HepG2 (cell line): ENCODE measurements at regions not wholly inside any gene's neighbourhood (a gene's known extent, or its start where the extent isn't known, plus 50 kb on each side); places are given as distances from the start of the nearest gene placed in this dataset.

Source experiments
- ATAC-seq: fragments of 200-7000 bp; cut with Tn5 transposase; 3 replicates; pipeline ENCODE4 v1.9.1; 2020; ENCODE audit warnings: mild to moderate bottlenecking, moderate library complexity
- BruUV-seq: library from RNA; stranded (reverse); fragments of 400-500 nt; replicated peaks from 2 replicates; lab custom pipeline; 2021; lab: Mats Ljungman, UMichigan
- CTCF ChIA-PET: fragments of 300-600 bp; formaldehyde crosslinking; extraction: SDS; loops from one replicate; lab custom pipeline; 2021; ENCODE audit warnings: low total read pairs, inconsistent platforms, low intra/inter-chr PET ratio; lab: Yijun Ruan, JAX
- POLR2A ChIA-PET: fragments of 350-600 bp; sonication (Branson Sonifier 250); formaldehyde crosslinking; loops from one replicate; lab custom pipeline; 2020; ENCODE audit warnings: antibody characterized with exemption, inconsistent platforms; lab: Yijun Ruan, JAX
- DNase-seq: peaks from one replicate; pipeline ENCODE4 v3.0.0-alpha.2; 2015; ENCODE audit warnings: low spot score
- FAIRE-seq: peaks from 3 replicates; lab custom pipeline; 2011; peaks lifted over from hg19 to GRCh38; lab: Jason Lieb, UNC
- H2AFZ ChIP-seq: one replicate; pipeline ENCODE4 v1.6.1; 2011; ENCODE audit warnings: low read length, inconsistent platforms
- H3K27ac ChIP-seq: fragments of 300-600 bp; 3 replicates; pipeline ENCODE4 v1.8.0; 2011; ENCODE audit warnings: mixed run types, mild to moderate bottlenecking, mixed read lengths, low read length, inconsistent platforms; ENCODE audit not compliant: insufficient read depth; ENCODE audit errors: extremely low read length
- H3K27me3 ChIP-seq, 2 experiments: fragments of 200-600 bp in 1 of 2; 2 replicates in 1 of 2; 3 replicates in 1 of 2; pipeline versions ENCODE4 v1.6.0 to v1.8.0; 2011; ENCODE audit warnings: low read length in 2 of 2, mild to moderate bottlenecking in 2 of 2, moderate library complexity in 2 of 2, inconsistent platforms in 1 of 2; ENCODE audit not compliant: insufficient read depth in 2 of 2, control insufficient read depth in 1 of 2
- H3K36me3 ChIP-seq, 2 experiments: fragments of 200-600 bp in 1 of 2; replicated peaks in 1 of 2; 2 replicates in 1 of 2; 3 replicates in 1 of 2; pipeline versions ENCODE4 v1.5.1 to v1.8.0; 2011; ENCODE audit warnings: low read length in 2 of 2, inconsistent platforms in 1 of 2; ENCODE audit not compliant: insufficient read depth in 2 of 2, control insufficient read depth in 1 of 2
- H3K4me1 ChIP-seq: 2 replicates; pipeline ENCODE4 v1.5.1; 2012; ENCODE audit warnings: low read length, inconsistent platforms; ENCODE audit not compliant: insufficient read depth
- H3K4me2 ChIP-seq: 2 replicates; pipeline ENCODE4 v1.6.0; 2011; ENCODE audit warnings: low read depth, low read length, inconsistent platforms
- H3K4me3 ChIP-seq, 3 experiments: fragments of 200-600 bp in 1 of 3; sonication (generic), shearing (Covaris generic) in 1 of 3; replicated peaks in 1 of 3; 2 replicates each; pipeline ENCODE4 v1.5.1; 2011 to 2016; ENCODE audit warnings: low read length in 3 of 3, inconsistent platforms in 2 of 3, low read depth in 2 of 3, mild to moderate bottlenecking in 2 of 3, control low read depth in 1 of 3, mixed read lengths in 1 of 3; ENCODE audit not compliant: insufficient read depth in 1 of 3
- H3K79me2 ChIP-seq: one replicate; pipeline ENCODE4 v1.6.1; 2011; ENCODE audit warnings: low read length, inconsistent platforms; ENCODE audit not compliant: insufficient read depth
- H3K9ac ChIP-seq: 2 replicates; pipeline ENCODE4 v1.6.0; 2011; ENCODE audit warnings: mild to moderate bottlenecking, low read depth, low read length, inconsistent platforms; ENCODE audit not compliant: insufficient read depth
- H3K9me3 ChIP-seq: 2 replicates; pipeline ENCODE4 v1.5.1; 2012; ENCODE audit warnings: mild to moderate bottlenecking, low read length
- H4K20me1 ChIP-seq: 2 replicates; pipeline ENCODE4 v1.6.0; 2011; ENCODE audit warnings: inconsistent platforms, mild to moderate bottlenecking, low read length, moderate library complexity; ENCODE audit not compliant: insufficient read depth
- ADNP ChIP-seq: sonication (generic); formaldehyde crosslinking; IDR thresholded peaks from 2 replicates; pipeline ENCODE4 v1.4.0; 2020; ENCODE audit warnings: missing genetic modification reagents
- ARNTL ChIP-seq: sonication (generic); formaldehyde crosslinking; IDR thresholded peaks from 2 replicates; pipeline ENCODE4 v1.4.0; 2020; ENCODE audit warnings: mild to moderate bottlenecking, missing genetic modification reagents
- ATF7-NPFF ChIP-seq: sonication (generic); formaldehyde crosslinking; IDR thresholded peaks from 2 replicates; pipeline ENCODE4 v1.8.1; 2023; ENCODE audit warnings: mild to moderate bottlenecking, low read depth, missing genetic modification reagents, moderate library complexity
- BCL6 ChIP-seq: IDR thresholded peaks from 2 replicates; pipeline ENCODE4 v1.6.1; 2016; ENCODE audit warnings: missing genetic modification reagents, missing compliant biosample characterization
- FOSL1 ChIP-seq: sonication (generic); formaldehyde crosslinking; IDR thresholded peaks from 2 replicates; pipeline ENCODE4 v1.9.0; 2021; ENCODE audit warnings: missing genetic modification reagents, borderline replicate concordance
- FOXO4 ChIP-seq: sonication (generic); formaldehyde crosslinking; conservative IDR thresholded peaks from 2 replicates; pipeline ENCODE4 v1.8.1; 2023; ENCODE audit warnings: missing genetic modification reagents
- IKZF1 ChIP-seq: fragments of 450-650 bp; IDR thresholded peaks from 2 replicates; pipeline ENCODE4 v1.7.1; 2016
- KAT2B ChIP-seq: fragments of 150-350 bp; IDR thresholded peaks from 2 replicates; pipeline ENCODE4 v1.6.1; 2014; ENCODE audit warnings: low read depth, low read length, borderline replicate concordance
- KDM1A ChIP-seq: IDR thresholded peaks from 2 replicates; pipeline ENCODE4 v1.6.1; 2016; ENCODE audit warnings: missing compliant biosample characterization
- REPIN1 ChIP-seq: sonication (generic); formaldehyde crosslinking; IDR thresholded peaks from 2 replicates; pipeline ENCODE4 v1.8.0; 2022; ENCODE audit warnings: missing genetic modification reagents, low read depth, mild to moderate bottlenecking, borderline replicate concordance
- ZNF235 ChIP-seq: sonication (generic); formaldehyde crosslinking; IDR thresholded peaks from 2 replicates; pipeline ENCODE4 v1.8.1; 2023; ENCODE audit warnings: mild to moderate bottlenecking, missing genetic modification reagents, borderline replicate concordance
- ZNF276 ChIP-seq: sonication (generic); formaldehyde crosslinking; IDR thresholded peaks from 2 replicates; pipeline ENCODE4 v1.4.0; 2020; ENCODE audit warnings: mild to moderate bottlenecking, low read depth, missing genetic modification reagents
- ZNF567 ChIP-seq: sonication (generic); formaldehyde crosslinking; IDR thresholded peaks from 2 replicates; pipeline ENCODE4 v1.8.1; 2023; ENCODE audit warnings: mild to moderate bottlenecking, missing genetic modification reagents, borderline replicate concordance
- ZNF747 ChIP-seq: sonication (generic); formaldehyde crosslinking; IDR thresholded peaks from 2 replicates; pipeline ENCODE4 v1.8.1; 2023; ENCODE audit warnings: missing genetic modification reagents, mild to moderate bottlenecking, borderline replicate concordance
- WGBS: methylation state at CpG from one replicate; pipeline ENCODE4 v1.1.6; 2017; ENCODE audit warnings: low lambda C conversion rate; 5-methylcytosine and 5-hydroxymethylcytosine counted together
- in situ Hi-C: cut with HindIII; loops from 2 replicates; pipeline ENCODE4 v1.10.0; 2017; ENCODE audit warnings: low pct_unique_long_range_greater_than_20kb; ENCODE audit not compliant: extremely low pct_ligation_motif_present
- intact Hi-C: fragments of 100-400 bp; cut with micrococcal nuclease; formaldehyde crosslinking; loops from one replicate; pipeline ENCODE4 v1.10.0; 2022; ENCODE audit not compliant: unreplicated experiment

- H3K27ac ChIP-seq: no peak overlapping the region
- H3K4me1 ChIP-seq: no peaks in the 10 kb centered on the region
- intact Hi-C loops: no loop called here
- H3K4me2 ChIP-seq: no peak overlapping the region
- FAIRE-seq: no peak
- H2AFZ ChIP-seq: no peak overlapping the region
- H3K9me3 ChIP-seq: no peaks in the 10 kb centered on the region
- H3K79me2 ChIP-seq: no peaks in the 10 kb centered on the region
- H4K20me1 ChIP-seq: no peaks in the 10 kb centered on the region
- TF ChIP-seq ZNF747 (CRISPR knock-in tag) (no peak), ZNF276 (CRISPR knock-in tag) (no peak), ZNF567 (CRISPR knock-in tag) (no peak), ARNTL (no peak), ATF7-NPFF (no peak), KDM1A (CRISPR knock-in tag) (no peak), IKZF1 (no peak), FOSL1 (CRISPR knock-in tag) (no peak), ZNF235 (CRISPR knock-in tag) (no peak), KAT2B (no peak), REPIN1 (CRISPR knock-in tag) (no peak), BCL6 (CRISPR knock-in tag) (no peak), FOXO4 (CRISPR knock-in tag) (no peak), ADNP (CRISPR knock-in tag) (no peak)
- TF ChIP-seq, all 625 proteins: peak for 0
- ChIA-PET CTCF (no interaction called here), POLR2A (no interaction called here)
- 0% methylated on average over 5 of the region's 5 CpGs for WGBS
- BruUV-seq: no TSS peak
- H3K9ac ChIP-seq: no peak overlapping the region
- DNase-seq: no peak
- H3K4me3 ChIP-seq: no peak overlapping the region
- no peak for ATAC-seq
- H3K27me3 ChIP-seq: no peaks in the 10 kb centered on the region
- in situ Hi-C loops: no loop called here
- no peaks in the 10 kb centered on the region for H3K36me3 ChIP-seq
Observed at GRCh38 chr1:208410409-208410808, 166.2 kb upstream of the PLXNA2 start.
